ENCODE measurements at regions not wholly inside any gene's neighbourhood (a gene's known extent, or its start where the extent isn't known, plus 50 kb on each side); places are given as distances from the start of the nearest gene placed in this dataset.

DNA sequence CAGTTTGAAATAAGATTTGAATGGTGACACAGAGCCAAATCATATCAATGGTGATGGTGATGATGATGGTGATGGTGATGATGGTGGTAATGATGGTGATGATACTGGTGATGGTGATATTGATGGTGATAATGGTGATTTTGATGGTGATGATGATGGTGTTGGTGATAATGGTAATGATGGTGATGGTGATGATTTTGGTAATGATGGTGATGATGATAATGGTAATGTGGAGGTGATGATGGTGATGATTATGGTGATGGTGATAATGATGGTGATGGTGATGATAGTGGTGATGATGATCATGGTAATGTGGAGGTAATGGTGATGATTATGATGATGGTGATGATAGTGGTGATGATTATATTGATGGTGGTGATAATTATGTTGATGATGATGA is 311.9 kb upstream of the SFSWAP start:
- no peak for TF ChIP-seq EZH2 (IDR thresholded peaks at IDR 0.05; ENCODE audit: borderline replicate concordance, insufficient read depth, low read length, poor library complexity, severe bottlenecking)
- no peak for TF ChIP-seq MXI1 (conservative IDR thresholded peaks at IDR 0.05; ENCODE audit: poor library complexity, severe bottlenecking)
- TF ChIP-seq, protein P1, sequence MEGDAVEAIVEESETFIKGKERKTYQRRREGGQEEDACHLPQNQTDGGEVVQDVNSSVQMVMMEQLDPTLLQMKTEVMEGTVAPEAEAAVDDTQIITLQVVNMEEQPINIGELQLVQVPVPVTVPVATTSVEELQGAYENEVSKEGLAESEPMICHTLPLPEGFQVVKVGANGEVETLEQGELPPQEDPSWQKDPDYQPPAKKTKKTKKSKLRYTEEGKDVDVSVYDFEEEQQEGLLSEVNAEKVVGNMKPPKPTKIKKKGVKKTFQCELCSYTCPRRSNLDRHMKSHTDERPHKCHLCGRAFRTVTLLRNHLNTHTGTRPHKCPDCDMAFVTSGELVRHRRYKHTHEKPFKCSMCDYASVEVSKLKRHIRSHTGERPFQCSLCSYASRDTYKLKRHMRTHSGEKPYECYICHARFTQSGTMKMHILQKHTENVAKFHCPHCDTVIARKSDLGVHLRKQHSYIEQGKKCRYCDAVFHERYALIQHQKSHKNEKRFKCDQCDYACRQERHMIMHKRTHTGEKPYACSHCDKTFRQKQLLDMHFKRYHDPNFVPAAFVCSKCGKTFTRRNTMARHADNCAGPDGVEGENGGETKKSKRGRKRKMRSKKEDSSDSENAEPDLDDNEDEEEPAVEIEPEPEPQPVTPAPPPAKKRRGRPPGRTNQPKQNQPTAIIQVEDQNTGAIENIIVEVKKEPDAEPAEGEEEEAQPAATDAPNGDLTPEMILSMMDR (IDR thresholded peaks at IDR 0.05; ENCODE audit: poor library complexity, severe bottlenecking) = no peak
- TF ChIP-seq SMC3 (conservative IDR thresholded peaks at IDR 0.05; ENCODE audit: poor library complexity) = no peak
- no peak for TF ChIP-seq POLR2AphosphoS5 (IDR thresholded peaks at IDR 0.05)
- TF ChIP-seq, protein P2, sequence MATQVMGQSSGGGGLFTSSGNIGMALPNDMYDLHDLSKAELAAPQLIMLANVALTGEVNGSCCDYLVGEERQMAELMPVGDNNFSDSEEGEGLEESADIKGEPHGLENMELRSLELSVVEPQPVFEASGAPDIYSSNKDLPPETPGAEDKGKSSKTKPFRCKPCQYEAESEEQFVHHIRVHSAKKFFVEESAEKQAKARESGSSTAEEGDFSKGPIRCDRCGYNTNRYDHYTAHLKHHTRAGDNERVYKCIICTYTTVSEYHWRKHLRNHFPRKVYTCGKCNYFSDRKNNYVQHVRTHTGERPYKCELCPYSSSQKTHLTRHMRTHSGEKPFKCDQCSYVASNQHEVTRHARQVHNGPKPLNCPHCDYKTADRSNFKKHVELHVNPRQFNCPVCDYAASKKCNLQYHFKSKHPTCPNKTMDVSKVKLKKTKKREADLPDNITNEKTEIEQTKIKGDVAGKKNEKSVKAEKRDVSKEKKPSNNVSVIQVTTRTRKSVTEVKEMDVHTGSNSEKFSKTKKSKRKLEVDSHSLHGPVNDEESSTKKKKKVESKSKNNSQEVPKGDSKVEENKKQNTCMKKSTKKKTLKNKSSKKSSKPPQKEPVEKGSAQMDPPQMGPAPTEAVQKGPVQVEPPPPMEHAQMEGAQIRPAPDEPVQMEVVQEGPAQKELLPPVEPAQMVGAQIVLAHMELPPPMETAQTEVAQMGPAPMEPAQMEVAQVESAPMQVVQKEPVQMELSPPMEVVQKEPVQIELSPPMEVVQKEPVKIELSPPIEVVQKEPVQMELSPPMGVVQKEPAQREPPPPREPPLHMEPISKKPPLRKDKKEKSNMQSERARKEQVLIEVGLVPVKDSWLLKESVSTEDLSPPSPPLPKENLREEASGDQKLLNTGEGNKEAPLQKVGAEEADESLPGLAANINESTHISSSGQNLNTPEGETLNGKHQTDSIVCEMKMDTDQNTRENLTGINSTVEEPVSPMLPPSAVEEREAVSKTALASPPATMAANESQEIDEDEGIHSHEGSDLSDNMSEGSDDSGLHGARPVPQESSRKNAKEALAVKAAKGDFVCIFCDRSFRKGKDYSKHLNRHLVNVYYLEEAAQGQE (IDR thresholded peaks at IDR 0.05; ENCODE audit: borderline replicate concordance) = no peak
- no peak for TF ChIP-seq TAF1 (IDR thresholded peaks at IDR 0.05; ENCODE audit: low read depth)

Measured in neural cell (in vitro differentiated cells).